B cell (primary cell): ENCODE measurements at regions not wholly inside any gene's neighbourhood (a gene's known extent, or its start where the extent isn't known, plus 50 kb on each side); places are given as distances from the start of the nearest gene placed in this dataset.

Experiments used
- ATAC-seq: fragments of 200-7000 bp; cut with Tn5 transposase; one replicate; pipeline ENCODE4 v1.10.0; 2021; ENCODE audit warnings: low read depth, mild to moderate bottlenecking, moderate number of reproducible peaks, moderate library complexity
- CTCF ChIA-PET: fragments of 350-600 bp; sonication (Branson Sonifier 250); formaldehyde crosslinking; loops from one replicate; lab custom pipeline; 2021; ENCODE audit warnings: antibody characterized with exemption, inconsistent platforms; lab: Charles Lee
- POLR2A ChIA-PET: fragments of 350-600 bp; sonication (Branson Sonifier 250); formaldehyde crosslinking; loops from one replicate; lab custom pipeline; 2021; ENCODE audit warnings: antibody characterized with exemption; lab: Charles Lee
- DNase-seq: peaks from one replicate; pipeline ENCODE4 v3.0.0; 2013
- H2AFZ ChIP-seq: 2 replicates; pipeline ENCODE4 v1.6.1; 2012; ENCODE audit warnings: mild to moderate bottlenecking, low read depth, low read length; ENCODE audit not compliant: insufficient read depth, poor library complexity, severe bottlenecking
- H3K27ac ChIP-seq, 2 donors: 1 replicate in 1 of 2; 2 replicates in 1 of 2; pipeline ENCODE4 v1.5.1; 2012 to 2013; ENCODE audit warnings: low read length in 2 of 2, mild to moderate bottlenecking in 2 of 2, moderate library complexity in 1 of 2
- H3K27me3 ChIP-seq, 4 experiments: fragments of 200-600 bp in 1 of 4; sonication (generic) in 1 of 4; replicated peaks in 1 of 4; 1 replicate in 2 of 4; 2 replicates in 2 of 4; pipeline versions ENCODE4 v1.6.1 to v1.7.0; 2013 to 2016; ENCODE audit warnings: low read length in 3 of 4, mild to moderate bottlenecking in 2 of 4, mixed read lengths in 1 of 4, moderate library complexity in 1 of 4; ENCODE audit not compliant: insufficient read depth in 4 of 4, control insufficient read depth in 3 of 4; ENCODE audit errors: control extremely low read depth in 1 of 4
- H3K36me3 ChIP-seq, 2 experiments: replicated peaks in 1 of 2; 1 replicate in 1 of 2; 2 replicates in 1 of 2; pipeline versions ENCODE4 v1.6.1 to v1.7.1; 2013; ENCODE audit warnings: low read length in 1 of 2; ENCODE audit not compliant: insufficient read depth in 2 of 2, control insufficient read depth in 1 of 2; ENCODE audit errors: control extremely low read depth in 1 of 2, extremely low read depth in 1 of 2
- H3K4me1 ChIP-seq, 2 donors: fragments of 200-600 bp in 1 of 2; sonication (generic) in 1 of 2; 1 replicate in 1 of 2; 2 replicates in 1 of 2; pipeline versions ENCODE4 v1.5.1 to v1.6.1; 2013 to 2017; ENCODE audit warnings: low read length in 2 of 2; ENCODE audit not compliant: control insufficient read depth in 2 of 2, insufficient read depth in 2 of 2
- H3K4me2 ChIP-seq: replicated peaks from 2 replicates; pipeline ENCODE3; 2012; ENCODE audit warnings: mild to moderate bottlenecking, low read depth, low read length; ENCODE audit not compliant: poor library complexity, severe bottlenecking
- H3K4me3 ChIP-seq, 5 experiments: fragments of 200-600 bp in 1 of 5; sonication (generic) in 1 of 5; 1 replicate in 3 of 5; 2 replicates in 2 of 5; pipeline versions ENCODE4 v1.5.1 to v1.7.0; 2011 to 2016; ENCODE audit warnings: low read length in 4 of 5, mild to moderate bottlenecking in 4 of 5, low read depth in 2 of 5, control low read depth in 1 of 5, moderate library complexity in 1 of 5; ENCODE audit not compliant: insufficient read depth in 1 of 5; ENCODE audit errors: control extremely low read depth in 1 of 5, extremely low read depth in 1 of 5
- H3K79me2 ChIP-seq: fragments of 200-600 bp; sonication (generic); one replicate; pipeline ENCODE4 v1.6.0; 2016; ENCODE audit warnings: low read length; ENCODE audit not compliant: control insufficient read depth, insufficient read depth
- H3K9ac ChIP-seq: fragments of 200-600 bp; sonication (generic); 2 replicates; pipeline ENCODE4 v1.6.1; 2017; ENCODE audit warnings: mild to moderate bottlenecking, low read length, moderate library complexity
- H3K9me3 ChIP-seq, 3 donors: one replicate each; pipeline versions ENCODE4 v1.6.1 to v1.7.1; 2013; ENCODE audit warnings: low read length in 2 of 3; ENCODE audit not compliant: control insufficient read depth in 2 of 3, insufficient read depth in 1 of 3; ENCODE audit errors: control extremely low read depth in 1 of 3
- H4K20me1 ChIP-seq: 2 replicates; pipeline ENCODE4 v1.6.0; 2012; ENCODE audit warnings: mild to moderate bottlenecking, low read length; ENCODE audit not compliant: insufficient read depth, control insufficient read depth, poor library complexity, severe bottlenecking
- H3K27ac Mint-ChIP-seq: one replicate; pipeline ENCODE4 v1.8.0; 2021; ENCODE audit warnings: mixed read lengths
- H3K27me3 Mint-ChIP-seq: one replicate; pipeline ENCODE4 v1.8.0; 2021; ENCODE audit warnings: mixed read lengths
- H3K4me1 Mint-ChIP-seq: one replicate; pipeline ENCODE4 v1.8.0; 2021; ENCODE audit warnings: mixed read lengths
- H3K4me3 Mint-ChIP-seq: one replicate; pipeline ENCODE4 v1.8.0; 2021; ENCODE audit warnings: mixed read lengths
- H3K9me3 Mint-ChIP-seq: one replicate; pipeline ENCODE4 v1.8.0; 2022; ENCODE audit warnings: mixed read lengths; ENCODE audit not compliant: insufficient read depth
- CTCF ChIP-seq: fragments of 200-600 bp; IDR thresholded peaks from one replicate; pipeline ENCODE4 v1.8.0; 2022; ENCODE audit warnings: antibody characterized with exemption, mild to moderate bottlenecking
- EZH2 ChIP-seq: IDR thresholded peaks from 2 replicates; pipeline ENCODE4 v1.6.1; 2012; ENCODE audit warnings: borderline replicate concordance, low read depth, mild to moderate bottlenecking, moderate library complexity, low read length; ENCODE audit not compliant: insufficient read depth, poor library complexity, severe bottlenecking
- WGBS: methylation state at CpG from one replicate; pipeline ENCODE4 v1.1.5; 2013; ENCODE audit warnings: missing lambda C conversion rate; ENCODE audit not compliant: insufficient coverage; 5-methylcytosine and 5-hydroxymethylcytosine counted together
- intact Hi-C: fragments of 100-400 bp; cut with micrococcal nuclease; formaldehyde crosslinking; loops from one replicate; pipeline ENCODE4 v1.10.0; 2022

- no peak overlapping the region for H3K4me3 Mint-ChIP-seq
- no peaks in the 10 kb centered on the region for H3K27me3 Mint-ChIP-seq
- no peak overlapping the region for H2AFZ ChIP-seq
- no peaks in the 10 kb centered on the region for H3K9me3 Mint-ChIP-seq
- ChIA-PET CTCF (no interaction called here), POLR2A (no interaction called here)
- 83% methylated on average over 2 of the region's 2 CpGs for WGBS
- ATAC-seq (no peak), DNase-seq (no peak)
- H4K20me1 ChIP-seq, result no peaks in the 10 kb centered on the region
- H3K27me3 ChIP-seq, result no peaks in the 10 kb centered on the region
- H3K4me2 ChIP-seq, result no peak overlapping the region
- no peak overlapping the region for H3K4me3 ChIP-seq
- no peaks in the 10 kb centered on the region for H3K79me2 ChIP-seq
- H3K9me3 ChIP-seq, result no peaks in the 10 kb centered on the region
- intact Hi-C loops, result no loop called here
- H3K4me1 Mint-ChIP-seq, result peaks cover 11% of the 10 kb centered on the region
- no peak overlapping the region for H3K27ac ChIP-seq
- no peak overlapping the region for H3K27ac Mint-ChIP-seq
- H3K4me1 ChIP-seq, result peaks cover 7 to 8% of the 10 kb centered on the region in 2 donors
- H3K9ac ChIP-seq, result no peak overlapping the region
- TF ChIP-seq CTCF, result no peak
- no peak for TF ChIP-seq EZH2
- H3K36me3 ChIP-seq, result no peaks in the 10 kb centered on the region
These were observed 103.2 kb downstream of the VAPA start for GRCh38 chr18:10017043-10017442.

- POLR2A ChIA-PET, result no interaction called here
- no peaks in the 10 kb centered on the region for H3K27me3 Mint-ChIP-seq
- H3K4me1 ChIP-seq, result peaks cover 7 to 8% of the 10 kb centered on the region in 2 donors
These were observed 104.5 kb downstream of the VAPA start for GRCh38 chr18:10018289-10018688.

More at GRCh38 chr18:10018289-10018688, 104.5 kb downstream of the VAPA start:
- H3K27ac Mint-ChIP-seq, result no peak overlapping the region
- H3K36me3 ChIP-seq, result no peaks in the 10 kb centered on the region
- intact Hi-C loops, result no loop called here
- no peak overlapping the region for H3K4me2 ChIP-seq
- H4K20me1 ChIP-seq, result no peaks in the 10 kb centered on the region
- H3K4me1 Mint-ChIP-seq, result peaks cover 11% of the 10 kb centered on the region
- H3K9me3 Mint-ChIP-seq, result no peaks in the 10 kb centered on the region
- no peak overlapping the region for H2AFZ ChIP-seq
- H3K4me3 Mint-ChIP-seq, result no peak overlapping the region
- DNase-seq (no peak), ATAC-seq (no peak)
- TF ChIP-seq CTCF, result no peak
- 100% methylated on average over 4 of the region's 5 CpGs for whole genome bisulfite sequencing
- CTCF ChIA-PET, result no interaction called here
- no peak overlapping the region for H3K9ac ChIP-seq
- no peak overlapping the region for H3K4me3 ChIP-seq
- H3K27me3 ChIP-seq, result no peaks in the 10 kb centered on the region
- H3K9me3 ChIP-seq, result no peaks in the 10 kb centered on the region
- no peaks in the 10 kb centered on the region for H3K79me2 ChIP-seq
- H3K27ac ChIP-seq, result no peak overlapping the region
